Colonic mucosa (tissue), 4 donors: ENCODE measurements at regions not wholly inside any gene's neighbourhood (a gene's known extent, or its start where the extent isn't known, plus 50 kb on each side); places are given as distances from the start of the nearest gene placed in this dataset.

ENCODE experiments used
- DNase-seq: peaks from one replicate; pipeline ENCODE4 v3.0.0-alpha.2; 2020
- H3K27ac ChIP-seq: fragments of 200-600 bp; one replicate; pipeline ENCODE4 v1.8.0; 2021
- H3K27me3 ChIP-seq: fragments of 200-600 bp; one replicate; pipeline ENCODE4 v1.8.0; 2021
- H3K36me3 ChIP-seq: fragments of 200-600 bp; one replicate; pipeline ENCODE4 v1.8.0; 2021
- H3K4me1 ChIP-seq: fragments of 200-600 bp; one replicate; pipeline ENCODE4 v1.8.0; 2021; ENCODE audit warnings: mild to moderate bottlenecking
- H3K4me3 ChIP-seq: fragments of 200-600 bp; one replicate; pipeline ENCODE4 v1.8.0; 2021
- H3K9ac ChIP-seq, 2 donors: one replicate each; pipeline ENCODE4 v1.7.0; 2013; ENCODE audit warnings: control low read depth in 2 of 2, low read depth in 2 of 2, low read length in 2 of 2
- H3K9me3 ChIP-seq: fragments of 200-600 bp; one replicate; pipeline ENCODE4 v1.8.0; 2021
- CTCF ChIP-seq: fragments of 200-600 bp; IDR thresholded peaks from one replicate; pipeline ENCODE4 v1.8.0; 2022; ENCODE audit warnings: antibody characterized with exemption, mild to moderate bottlenecking
- intact Hi-C: fragments of 100-400 bp; cut with DNase I; formaldehyde crosslinking; loops from one replicate; pipeline ENCODE4 v1.14.1; 2022
- donor health status: healthy.
- donor health status: DM: no; HTN: no; CAD: no.
- donor health status: DM: no; HTN: no; CAD: no.

GRCh38 chr16:65510850-65511249 is 389.0 kb upstream of the CDH11 start:
- H3K9ac ChIP-seq: no peak overlapping the region
- no peak overlapping the region for H3K27ac ChIP-seq
- H3K36me3 ChIP-seq: no peaks in the 10 kb centered on the region
- H3K27me3 ChIP-seq: no peaks in the 10 kb centered on the region
- H3K9me3 ChIP-seq: no peaks in the 10 kb centered on the region
- no peak overlapping the region for H3K4me3 ChIP-seq
- no peak for DNase-seq
- intact Hi-C loops: no loop called here
- no peaks in the 10 kb centered on the region for H3K4me1 ChIP-seq
- TF ChIP-seq CTCF: no peak

- no peaks in the 10 kb centered on the region for H3K27me3 ChIP-seq
- no peak overlapping the region for H3K9ac ChIP-seq
- TF ChIP-seq CTCF: no peak
- no peak for DNase-seq
- no peaks in the 10 kb centered on the region for H3K4me1 ChIP-seq
- no peak overlapping the region for H3K27ac ChIP-seq
- H3K9me3 ChIP-seq: no peaks in the 10 kb centered on the region
- intact Hi-C loops: no loop called here
- no peaks in the 10 kb centered on the region for H3K36me3 ChIP-seq
- no peak overlapping the region for H3K4me3 ChIP-seq
These were observed 388.4 kb upstream of the CDH11 start for GRCh38 chr16:65510241-65510640.

- TF ChIP-seq CTCF: no peak
- no peak for DNase-seq
- no peaks in the 10 kb centered on the region for H3K36me3 ChIP-seq
- no peaks in the 10 kb centered on the region for H3K27me3 ChIP-seq
- H3K27ac ChIP-seq: no peak overlapping the region
- H3K9me3 ChIP-seq: no peaks in the 10 kb centered on the region
- no peak overlapping the region for H3K9ac ChIP-seq
- intact Hi-C loops: no loop called here
- no peaks in the 10 kb centered on the region for H3K4me1 ChIP-seq
- no peak overlapping the region for H3K4me3 ChIP-seq
These were observed 387.3 kb upstream of the CDH11 start for GRCh38 chr16:65509172-65509571.

GRCh38 chr16:65500919-65501318 is 379.1 kb upstream of the CDH11 start:
- Histone ChIP-seq H3K4me3 (no peak overlapping the region), H3K36me3 (no peaks in the 10 kb centered on the region), H3K27me3 (no peaks in the 10 kb centered on the region), H3K9me3 (no peaks in the 10 kb centered on the region), H3K4me1 (no peaks in the 10 kb centered on the region), H3K9ac (no peak overlapping the region), H3K27ac (no peak overlapping the region)
- TF ChIP-seq CTCF: no peak
- DNase-seq: no peak
- intact Hi-C loops: no loop called here

GRCh38 chr16:65500007-65500406 is 378.1 kb upstream of the CDH11 start:
- Histone ChIP-seq H3K36me3 (no peaks in the 10 kb centered on the region), H3K9ac (no peak overlapping the region), H3K27ac (no peak overlapping the region), H3K9me3 (no peaks in the 10 kb centered on the region), H3K4me1 (no peaks in the 10 kb centered on the region), H3K27me3 (no peaks in the 10 kb centered on the region), H3K4me3 (no peak overlapping the region)
- intact Hi-C loops: no loop called here
- no peak for TF ChIP-seq CTCF
- no peak for DNase-seq

GRCh38 chr16:65499566-65499965 is 377.7 kb upstream of the CDH11 start:
- Histone ChIP-seq H3K4me1 (no peaks in the 10 kb centered on the region), H3K36me3 (no peaks in the 10 kb centered on the region), H3K9me3 (no peaks in the 10 kb centered on the region), H3K27ac (no peak overlapping the region), H3K9ac (no peak overlapping the region), H3K4me3 (no peak overlapping the region), H3K27me3 (no peaks in the 10 kb centered on the region)
- TF ChIP-seq CTCF: no peak
- intact Hi-C loops: no loop called here
- DNase-seq: no peak
